Erythroblast (primary cell): ENCODE measurements at regions not wholly inside any gene's neighbourhood (a gene's known extent, or its start where the extent isn't known, plus 50 kb on each side); places are given as distances from the start of the nearest gene placed in this dataset.

ENCODE experiments used
- GATA1 ChIP-seq: IDR thresholded peaks from 2 replicates; pipeline ENCODE4 v1.6.1; 2011; ENCODE audit warnings: low read depth, mild to moderate bottlenecking, control low read depth, low read length, moderate library complexity
- POLR2A ChIP-seq: IDR thresholded peaks from 2 replicates; pipeline ENCODE4 v1.6.1; 2011; ENCODE audit warnings: mild to moderate bottlenecking, low read length

- TF ChIP-seq POLR2A (no peak), GATA1 (no peak)
These were observed 933.9 kb upstream of the PIK3C3 start for GRCh38 chr18:41021089-41021488.
